Middle frontal gyrus (tissue), 1 donor: ENCODE measurements at regions not wholly inside any gene's neighbourhood (a gene's known extent, or its start where the extent isn't known, plus 50 kb on each side); places are given as distances from the start of the nearest gene placed in this dataset.
"Not testable (repeated sequence)": the region's sequence is repeated elsewhere in the genome, so short reads cannot be mapped to it uniquely, and the experiment has no call there.

Experiments
- DNase-seq: peaks from one replicate; pipeline ENCODE4 v3.0.0-alpha.2; 2015; ENCODE audit warnings: low spot score; ENCODE audit errors: extremely low spot score

GRCh38 chr16:25566183-25566582 is 125.6 kb upstream of the HS3ST4 start:
- DNase-seq = no peak

GRCh38 chr16:25563700-25564099 is 128.1 kb upstream of the HS3ST4 start:
- no peak for DNase-seq

- DNase-seq = not testable (repeated sequence)
Measured at GRCh38 chr16:25561723-25562122, 130.0 kb upstream of the HS3ST4 start.

- not testable (repeated sequence) for DNase-seq
Measured at GRCh38 chr16:25556968-25557312, 134.8 kb upstream of the HS3ST4 start.

GRCh38 chr16:25556289-25556967 is 135.3 kb upstream of the HS3ST4 start:
- not testable (repeated sequence) for DNase-seq

GRCh38 chr16:25553711-25554436 is 137.9 kb upstream of the HS3ST4 start:
- DNase-seq = no peak

- no peak for DNase-seq
Measured at GRCh38 chr16:25550647-25551046, 141.1 kb upstream of the HS3ST4 start.

GRCh38 chr16:25546791-25547190 is 145.0 kb upstream of the HS3ST4 start:
- DNase-seq = no peak

- no peak for DNase-seq
Measured at GRCh38 chr16:25544294-25544693, 147.5 kb upstream of the HS3ST4 start.

GRCh38 chr16:25542306-25542705 is 149.5 kb upstream of the HS3ST4 start:
- no peak for DNase-seq

- DNase-seq = not testable (repeated sequence)
Measured at GRCh38 chr16:25539767-25540166, 152.0 kb upstream of the HS3ST4 start.

GRCh38 chr16:25523183-25523582 is 168.6 kb upstream of the HS3ST4 start:
- no peak for DNase-seq

- DNase-seq = no peak
Measured at GRCh38 chr16:25512041-25512440, 179.7 kb upstream of the HS3ST4 start.

GRCh38 chr16:25509456-25509855 is 182.3 kb upstream of the HS3ST4 start:
- DNase-seq = no peak

- DNase-seq = no peak
Measured at GRCh38 chr16:25501530-25502255, 190.1 kb upstream of the HS3ST4 start.

- DNase-seq = no peak
Measured at GRCh38 chr16:25494292-25494691, 197.5 kb upstream of the HS3ST4 start.

GRCh38 chr16:25493136-25493811 is 198.5 kb upstream of the HS3ST4 start:
- DNase-seq = no peak

GRCh38 chr16:25488435-25488834 is 203.3 kb upstream of the HS3ST4 start:
- DNase-seq = no peak

- DNase-seq = no peak
Measured at GRCh38 chr16:25487888-25488287, 203.9 kb upstream of the HS3ST4 start.

GRCh38 chr16:25481636-25482035 is 210.1 kb upstream of the HS3ST4 start:
- DNase-seq = no peak

- DNase-seq = no peak
Measured at GRCh38 chr16:25478476-25478875, 213.3 kb upstream of the HS3ST4 start.

- DNase-seq = no peak
Measured at GRCh38 chr16:25464058-25464457, 206.4 kb upstream of the ZKSCAN2 start.
